ENCODE measurements at regions not wholly inside any gene's neighbourhood (a gene's known extent, or its start where the extent isn't known, plus 50 kb on each side); places are given as distances from the start of the nearest gene placed in this dataset.
"Not testable (repeated sequence)": the region's sequence is repeated elsewhere in the genome, so short reads cannot be mapped to it uniquely, and the experiment has no call there.

- no peaks in the 10 kb centered on the region for H3K36me3 ChIP-seq
- H3K27ac ChIP-seq: no peak overlapping the region
- no peak for TF ChIP-seq POLR2A (IDR thresholded peaks at IDR 0.05)
- TF ChIP-seq CTCF (IDR thresholded peaks at IDR 0.05): no peak
- ATAC-seq (no peak), DNase-seq (no peak)
- H3K27me3 ChIP-seq: peaks cover 0 to 12% (median 0%) of the 10 kb centered on the region in 9 donors
- no peaks in the 10 kb centered on the region for H3K9me3 ChIP-seq
- H3K4me3 ChIP-seq: no peak overlapping the region
- 48 to 61% (median 55%) methylated on average over 8 to 9 of the region's 9 CpGs for WGBS, 4 donors
- no peaks in the 10 kb centered on the region for H3K4me1 ChIP-seq
- intact Hi-C loops (cut with DNase I): no loop called here
These were observed 155.6 kb upstream of the TMEM132C start for GRCh38 chr12:128111333-128111732.

- Histone ChIP-seq H3K4me3 (no peak overlapping the region), H3K27ac (no peak overlapping the region), H3K9me3 (peaks cover 0 to 3% (median 0%) of the 10 kb centered on the region in 12 donors), H3K36me3 (no peaks in the 10 kb centered on the region), H3K4me1 (no peaks in the 10 kb centered on the region), H3K27me3 (peaks cover 0 to 12% (median 0%) of the 10 kb centered on the region in 9 donors)
- TF ChIP-seq CTCF (IDR thresholded peaks at IDR 0.05) (no peak), POLR2A (IDR thresholded peaks at IDR 0.05) (no peak)
- intact Hi-C loops (cut with DNase I): no loop called here
- ATAC-seq: no peak
- no peak for DNase-seq
- WGBS, 4 donors: 45 to 49% (median 47%) methylated on average over 5 of the region's 5 CpGs
These were observed 155.0 kb upstream of the TMEM132C start for GRCh38 chr12:128111951-128112350.

- H3K36me3 ChIP-seq; H3K4me1 ChIP-seq; H3K9me3 ChIP-seq; intact Hi-C loops (cut with DNase I); H3K27ac ChIP-seq; ATAC-seq; DNase-seq; H3K4me3 ChIP-seq: not testable (repeated sequence)
- peaks cover 0 to 12% (median 0%) of the 10 kb centered on the region in 9 donors for H3K27me3 ChIP-seq
- WGBS, 4 donors: 69 to 87% (median 80%) methylated on average over 5 of the region's 5 CpGs
These were observed 153.7 kb upstream of the TMEM132C start for GRCh38 chr12:128113250-128113649.

- ATAC-seq (no peak), DNase-seq (no peak)
- WGBS, 4 donors: 58 to 96% (median 92%) methylated on average over 2 of the region's 2 CpGs
- Histone ChIP-seq H3K4me1 (no peaks in the 10 kb centered on the region), H3K36me3 (no peaks in the 10 kb centered on the region), H3K9me3 (peaks cover 0 to 7% (median 0%) of the 10 kb centered on the region in 12 donors), H3K27me3 (peaks cover 0 to 12% (median 0%) of the 10 kb centered on the region in 9 donors), H3K27ac (no peak overlapping the region), H3K4me3 (no peak overlapping the region)
- no peak for TF ChIP-seq CTCF (IDR thresholded peaks at IDR 0.05)
- TF ChIP-seq POLR2A (IDR thresholded peaks at IDR 0.05): no peak
- intact Hi-C loops (cut with DNase I): no loop called here
These were observed 152.5 kb upstream of the TMEM132C start for GRCh38 chr12:128114485-128114884.

GRCh38 chr12:128116537-128116936 is 150.4 kb upstream of the TMEM132C start:
- intact Hi-C loops (cut with DNase I): no loop called here
- ATAC-seq (no peak), DNase-seq (no peak)
- TF ChIP-seq CTCF (IDR thresholded peaks at IDR 0.05) (no peak), POLR2A (IDR thresholded peaks at IDR 0.05) (no peak)
- no peaks in the 10 kb centered on the region for H3K4me1 ChIP-seq
- peaks cover 0 to 2% (median 0%) of the 10 kb centered on the region in 9 donors for H3K27me3 ChIP-seq
- peaks cover 0 to 11% (median 0%) of the 10 kb centered on the region in 12 donors for H3K9me3 ChIP-seq
- WGBS, 4 donors: 81 to 87% (median 85%) methylated on average over 5 of the region's 5 CpGs
- H3K4me3 ChIP-seq: no peak overlapping the region
- no peak overlapping the region for H3K27ac ChIP-seq
- H3K36me3 ChIP-seq: no peaks in the 10 kb centered on the region

All from heart left ventricle (tissue), 16 donors.